C4-2B (cell line): ENCODE measurements at regions not wholly inside any gene's neighbourhood (a gene's known extent, or its start where the extent isn't known, plus 50 kb on each side); places are given as distances from the start of the nearest gene placed in this dataset.

Source experiments
- ZFX ChIP-seq: fragments of 450-650 bp; IDR thresholded peaks from 2 replicates; pipeline ENCODE4 v1.6.1; 2017
- TF ChIP-seq, protein P1 (sequence below): fragments of 450-650 bp; conservative IDR thresholded peaks from 2 replicates; pipeline ENCODE4 v1.5.1; 2017; ENCODE audit warnings: mild to moderate bottlenecking

DNA sequence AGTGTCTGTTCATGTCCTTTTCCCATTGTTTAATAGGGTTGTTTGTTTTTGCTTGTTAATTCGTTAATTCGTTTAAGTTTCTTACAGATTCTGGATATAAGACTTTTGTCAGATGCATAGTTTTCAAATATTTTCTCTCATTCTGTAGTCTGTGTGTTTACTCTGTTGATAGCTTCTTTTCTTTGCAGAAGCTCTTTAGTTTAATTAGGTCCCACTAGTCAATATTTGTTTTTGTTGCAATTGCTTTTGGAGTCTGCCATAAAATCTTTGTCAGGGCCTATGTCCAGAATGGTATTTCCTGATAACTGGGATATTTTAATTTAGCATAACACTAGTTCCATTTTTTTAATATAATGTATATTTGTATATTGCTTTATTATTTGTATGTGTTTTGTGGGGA is 1380.1 kb downstream of the SUCLG1 start:
- TF ChIP-seq, protein P1, sequence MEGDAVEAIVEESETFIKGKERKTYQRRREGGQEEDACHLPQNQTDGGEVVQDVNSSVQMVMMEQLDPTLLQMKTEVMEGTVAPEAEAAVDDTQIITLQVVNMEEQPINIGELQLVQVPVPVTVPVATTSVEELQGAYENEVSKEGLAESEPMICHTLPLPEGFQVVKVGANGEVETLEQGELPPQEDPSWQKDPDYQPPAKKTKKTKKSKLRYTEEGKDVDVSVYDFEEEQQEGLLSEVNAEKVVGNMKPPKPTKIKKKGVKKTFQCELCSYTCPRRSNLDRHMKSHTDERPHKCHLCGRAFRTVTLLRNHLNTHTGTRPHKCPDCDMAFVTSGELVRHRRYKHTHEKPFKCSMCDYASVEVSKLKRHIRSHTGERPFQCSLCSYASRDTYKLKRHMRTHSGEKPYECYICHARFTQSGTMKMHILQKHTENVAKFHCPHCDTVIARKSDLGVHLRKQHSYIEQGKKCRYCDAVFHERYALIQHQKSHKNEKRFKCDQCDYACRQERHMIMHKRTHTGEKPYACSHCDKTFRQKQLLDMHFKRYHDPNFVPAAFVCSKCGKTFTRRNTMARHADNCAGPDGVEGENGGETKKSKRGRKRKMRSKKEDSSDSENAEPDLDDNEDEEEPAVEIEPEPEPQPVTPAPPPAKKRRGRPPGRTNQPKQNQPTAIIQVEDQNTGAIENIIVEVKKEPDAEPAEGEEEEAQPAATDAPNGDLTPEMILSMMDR, result no peak
- TF ChIP-seq ZFX, result no peak
